Trophoblast cell (in vitro differentiated cells and primary cell): ENCODE measurements at regions not wholly inside any gene's neighbourhood (a gene's known extent, or its start where the extent isn't known, plus 50 kb on each side); places are given as distances from the start of the nearest gene placed in this dataset.
A peak's percentile ranks its signal among the peaks of the same experiment; 100 is the strongest.

Experiments
- DNase-seq, 2 donors: peaks; one replicate each; pipeline ENCODE4 v3.0.0-alpha.2; 2016
- H2AFZ ChIP-seq: 2 replicates; pipeline ENCODE4 v1.6.1; 2013; ENCODE audit warnings: low read length, moderate library complexity, mild to moderate bottlenecking; ENCODE audit not compliant: insufficient read depth, poor library complexity
- H2AK5ac ChIP-seq: 2 replicates; pipeline ENCODE4 v1.6.1; 2013; ENCODE audit warnings: mild to moderate bottlenecking, low read length
- H2BK120ac ChIP-seq: 2 replicates; pipeline ENCODE4 v1.6.1; 2013; ENCODE audit warnings: low read length, mild to moderate bottlenecking, moderate library complexity; ENCODE audit not compliant: insufficient read depth, poor library complexity
- H2BK12ac ChIP-seq: 2 replicates; pipeline ENCODE4 v1.6.1; 2013; ENCODE audit warnings: mild to moderate bottlenecking, low read length, moderate library complexity
- H2BK5ac ChIP-seq: 2 replicates; pipeline ENCODE4 v1.6.1; 2013; ENCODE audit warnings: low read length, low read depth, moderate library complexity, mild to moderate bottlenecking; ENCODE audit not compliant: poor library complexity
- H3K14ac ChIP-seq: 2 replicates; pipeline ENCODE4 v1.6.1; 2013; ENCODE audit warnings: mild to moderate bottlenecking, low read length
- H3K18ac ChIP-seq: 2 replicates; pipeline ENCODE4 v1.6.1; 2013; ENCODE audit warnings: mild to moderate bottlenecking, low read length
- H3K23ac ChIP-seq: 2 replicates; pipeline ENCODE4 v1.6.1; 2013; ENCODE audit warnings: low read length
- H3K27ac ChIP-seq: 2 replicates; pipeline ENCODE4 v1.5.1; 2013; ENCODE audit warnings: low read depth, mild to moderate bottlenecking, inconsistent platforms, low read length, moderate library complexity
- H3K27me3 ChIP-seq: 2 replicates; pipeline ENCODE4 v1.6.1; 2013; ENCODE audit warnings: inconsistent platforms, mild to moderate bottlenecking, low read length, moderate library complexity; ENCODE audit not compliant: insufficient read depth
- H3K36me3 ChIP-seq, 2 experiments: 1 replicate in 1 of 2; 2 replicates in 1 of 2; pipeline ENCODE4 v1.6.1; 2013; ENCODE audit warnings: low read length in 2 of 2, mild to moderate bottlenecking in 2 of 2, moderate library complexity in 1 of 2; ENCODE audit not compliant: insufficient read depth in 2 of 2, control insufficient read depth in 1 of 2
- H3K4ac ChIP-seq: 2 replicates; pipeline ENCODE4 v1.6.1; 2013; ENCODE audit warnings: low read depth, mild to moderate bottlenecking, low read length, moderate library complexity
- H3K4me1 ChIP-seq, 2 experiments: 1 replicate in 1 of 2; 2 replicates in 1 of 2; pipeline ENCODE4 v1.6.1; 2013; ENCODE audit warnings: low read length in 2 of 2, mild to moderate bottlenecking in 2 of 2, moderate library complexity in 1 of 2; ENCODE audit not compliant: insufficient read depth in 2 of 2, control insufficient read depth in 1 of 2
- H3K4me2 ChIP-seq: 2 replicates; pipeline ENCODE4 v1.6.1; 2013; ENCODE audit warnings: inconsistent platforms, mild to moderate bottlenecking, low read length, moderate library complexity
- H3K4me3 ChIP-seq: 2 replicates; pipeline ENCODE4 v1.5.1; 2013; ENCODE audit warnings: mild to moderate bottlenecking, low read depth, low read length, inconsistent platforms
- H3K79me1 ChIP-seq: one replicate; pipeline ENCODE4 v1.6.1; 2013; ENCODE audit warnings: low read length
- H3K79me2 ChIP-seq: 2 replicates; pipeline ENCODE4 v1.6.1; 2013; ENCODE audit warnings: low read length, mild to moderate bottlenecking; ENCODE audit not compliant: control insufficient read depth, insufficient read depth, poor library complexity
- H3K9ac ChIP-seq: 2 replicates; pipeline ENCODE4 v1.6.1; 2013; ENCODE audit warnings: mild to moderate bottlenecking, low read length
- H3K9me3 ChIP-seq: 2 replicates; pipeline ENCODE4 v1.6.1; 2013; ENCODE audit warnings: low read depth, mild to moderate bottlenecking, control low read depth, inconsistent platforms, low read length; ENCODE audit not compliant: insufficient read depth
- H4K12ac ChIP-seq: 2 replicates; pipeline ENCODE4 v1.6.1; 2013; ENCODE audit warnings: low read depth, mild to moderate bottlenecking, low read length, moderate library complexity
- H4K8ac ChIP-seq: 2 replicates; pipeline ENCODE4 v1.6.1; 2013; ENCODE audit warnings: low read depth, mild to moderate bottlenecking, low read length, moderate library complexity
- H4K91ac ChIP-seq: one replicate; pipeline ENCODE4 v1.6.1; 2013; ENCODE audit warnings: low read depth, mild to moderate bottlenecking, low read length, moderate library complexity
- WGBS: extraction: QIAGEN DNeasy Blood & Tissue Kit; methylation state at CpG from one replicate; pipeline ENCODE4 v1.1.7; 2013; ENCODE audit warnings: missing lambda C conversion rate; ENCODE audit not compliant: insufficient read length, insufficient coverage; ENCODE audit errors: extremely low coverage; 5-methylcytosine and 5-hydroxymethylcytosine counted together

- no peaks in the 10 kb centered on the region for H3K9me3 ChIP-seq
- no peak overlapping the region for H4K12ac ChIP-seq
- peaks cover 24 to 26% of the 10 kb centered on the region in 2 experiments for H3K4me1 ChIP-seq
- H3K4ac ChIP-seq: no peak overlapping the region
- no peak overlapping the region for H2AFZ ChIP-seq
- no peak overlapping the region for H2BK120ac ChIP-seq
- H4K8ac ChIP-seq: no peak overlapping the region
- no peak overlapping the region for H3K4me2 ChIP-seq
- H4K91ac ChIP-seq: no peak overlapping the region
- H2BK5ac ChIP-seq: no peak overlapping the region
- H3K79me1 ChIP-seq: peaks cover 28% of the 10 kb centered on the region
- no peak overlapping the region for H3K4me3 ChIP-seq
- DNase-seq: no peak
- no peaks in the 10 kb centered on the region for H3K36me3 ChIP-seq
- H3K14ac ChIP-seq: no peak overlapping the region
- H3K27ac ChIP-seq: no peak overlapping the region
- H2BK12ac ChIP-seq: no peak overlapping the region
- no CpG with 5 or more reads among the region's 4 CpGs for WGBS
- no peak overlapping the region for H3K9ac ChIP-seq
- H3K18ac ChIP-seq: no peak overlapping the region
- no peak overlapping the region for H2AK5ac ChIP-seq
- H3K79me2 ChIP-seq: peaks cover 1% of the 10 kb centered on the region
- H3K27me3 ChIP-seq: no peaks in the 10 kb centered on the region
- no peak overlapping the region for H3K23ac ChIP-seq
Observed at GRCh38 chr11:113557926-113558325, 82.7 kb upstream of the DRD2 start.

GRCh38 chr11:113556036-113556435 lies 80.8 kb upstream of the DRD2 start:
- Histone ChIP-seq H3K4ac (no peak overlapping the region), H3K79me1 (peaks cover 26% of the 10 kb centered on the region), H3K18ac (no peak overlapping the region), H4K8ac (no peak overlapping the region), H4K12ac (no peak overlapping the region), H3K79me2 (peaks cover 1% of the 10 kb centered on the region), H3K27ac (no peak overlapping the region), H3K27me3 (no peaks in the 10 kb centered on the region), H3K4me1 (peaks cover 24 to 26% of the 10 kb centered on the region in 2 experiments), H3K36me3 (no peaks in the 10 kb centered on the region), H3K4me2 (no peak overlapping the region), H2AK5ac (no peak overlapping the region), H3K23ac (no peak overlapping the region), H3K9me3 (no peaks in the 10 kb centered on the region), H3K9ac (no peak overlapping the region), H2AFZ (no peak overlapping the region), H2BK5ac (no peak overlapping the region), H2BK12ac (no peak overlapping the region), H3K4me3 (no peak overlapping the region), H3K14ac (no peak overlapping the region), H4K91ac (no peak overlapping the region), H2BK120ac (no peak overlapping the region)
- WGBS: no CpG with 5 or more reads among the region's 3 CpGs
- DNase-seq: no peak

GRCh38 chr11:113555071-113555619 lies 79.9 kb upstream of the DRD2 start:
- Histone ChIP-seq H4K8ac (no peak overlapping the region), H4K91ac (peak overlapping the region; percentile 63), H2BK5ac (no peak overlapping the region), H3K79me2 (peaks cover 1% of the 10 kb centered on the region), H3K18ac (no peak overlapping the region), H3K9me3 (no peaks in the 10 kb centered on the region), H3K4me1 (peaks cover 25 to 32% of the 10 kb centered on the region in 2 experiments), H3K4me3 (no peak overlapping the region), H3K4ac (no peak overlapping the region), H3K23ac (no peak overlapping the region), H2BK120ac (no peak overlapping the region), H3K9ac (no peak overlapping the region), H3K4me2 (no peak overlapping the region), H3K27me3 (no peaks in the 10 kb centered on the region), H2AFZ (no peak overlapping the region), H2AK5ac (no peak overlapping the region), H3K14ac (no peak overlapping the region), H3K27ac (peak overlapping the region; percentile 40), H4K12ac (no peak overlapping the region), H3K79me1 (peaks cover 29% of the 10 kb centered on the region), H2BK12ac (no peak overlapping the region), H3K36me3 (no peaks in the 10 kb centered on the region)
- peak; percentile 21 to 23 for DNase-seq
- WGBS: no CpG with 5 or more reads among the region's 2 CpGs

- Histone ChIP-seq H3K4me1 (peaks cover 27 to 35% of the 10 kb centered on the region in 2 experiments), H3K4ac (no peak overlapping the region), H3K9ac (no peak overlapping the region), H3K18ac (no peak overlapping the region), H3K9me3 (no peaks in the 10 kb centered on the region), H3K4me2 (no peak overlapping the region), H3K14ac (no peak overlapping the region), H4K12ac (no peak overlapping the region), H4K8ac (peak overlapping the region; percentile 39), H2BK5ac (no peak overlapping the region), H3K79me1 (peaks cover 31% of the 10 kb centered on the region), H2BK12ac (peak overlapping the region; percentile 62), H3K27me3 (no peaks in the 10 kb centered on the region), H2AK5ac (no peak overlapping the region), H3K79me2 (peaks cover under 1% of the 10 kb centered on the region), H3K36me3 (no peaks in the 10 kb centered on the region), H4K91ac (peak overlapping the region; percentile 63), H3K27ac (peak overlapping the region; percentile 40), H2BK120ac (peak overlapping the region; percentile 48), H2AFZ (no peak overlapping the region), H3K23ac (no peak overlapping the region), H3K4me3 (no peak overlapping the region)
- no CpG with 5 or more reads among the region's 3 CpGs for WGBS
- DNase-seq: no peak
Observed at GRCh38 chr11:113554526-113554925, 79.3 kb upstream of the DRD2 start.
